NT2/D1 (cell line): ENCODE measurements at regions not wholly inside any gene's neighbourhood (a gene's known extent, or its start where the extent isn't known, plus 50 kb on each side); places are given as distances from the start of the nearest gene placed in this dataset.
"Not testable (repeated sequence)": the region's sequence is repeated elsewhere in the genome, so short reads cannot be mapped to it uniquely, and the experiment has no call there.

Experiments
- SUZ12 ChIP-seq: IDR thresholded peaks from 2 replicates; pipeline ENCODE4 v1.6.1; 2011; ENCODE audit not compliant: insufficient read length, insufficient read depth; ENCODE audit errors: extremely low read depth
- YY1 ChIP-seq: IDR thresholded peaks from 2 replicates; pipeline ENCODE4 v1.6.1; 2011; ENCODE audit not compliant: insufficient read length, insufficient read depth
- ZNF274 ChIP-seq: IDR thresholded peaks from 2 replicates; pipeline ENCODE4 v1.6.1; 2011; ENCODE audit warnings: mild to moderate bottlenecking, low read depth, low read length

DNA sequence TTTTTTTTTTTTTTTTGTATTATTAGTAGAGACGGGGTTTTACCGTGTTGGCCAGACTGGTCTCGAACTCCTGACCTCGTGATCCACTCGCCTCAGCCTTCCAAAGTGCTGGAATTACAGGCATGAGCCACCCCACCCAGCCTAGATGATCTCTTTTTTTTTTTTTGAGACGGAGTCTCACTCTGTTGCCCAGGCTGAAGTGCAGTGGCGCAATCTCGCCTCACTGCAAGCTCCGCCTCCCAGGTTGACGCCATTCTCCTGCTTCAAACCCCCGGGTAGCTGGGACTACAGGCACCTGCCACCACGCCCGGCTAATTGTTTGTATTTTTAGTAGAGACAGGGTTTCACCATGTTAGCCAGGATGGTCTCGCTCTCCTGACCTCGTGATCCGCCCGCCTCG, 216.8 kb downstream of the ZIC5 start:
- TF ChIP-seq ZNF274, YY1, SUZ12: not testable (repeated sequence)
